ENCODE measurements at regions not wholly inside any gene's neighbourhood (a gene's known extent, or its start where the extent isn't known, plus 50 kb on each side); places are given as distances from the start of the nearest gene placed in this dataset.
"Not testable (repeated sequence)": the region's sequence is repeated elsewhere in the genome, so short reads cannot be mapped to it uniquely, and the experiment has no call there.

GRCh38 chr1:101587741-101588140 is 350.9 kb downstream of the S1PR1 start:
- no peaks in the 10 kb centered on the region for H3K4me1 Mint-ChIP-seq (ENCODE audit: unreplicated experiment)
- H3K27ac Mint-ChIP-seq, result no peak overlapping the region
- no peaks in the 10 kb centered on the region for H3K9me3 Mint-ChIP-seq
- peaks cover 4% of the 10 kb centered on the region for H3K27me3 Mint-ChIP-seq
- DNase-seq (ENCODE audit: extremely low spot score, unreplicated experiment), result no peak
- no peak for TF ChIP-seq CTCF (conservative IDR thresholded peaks at IDR 0.05)
- H3K36me3 Mint-ChIP-seq, result no peaks in the 10 kb centered on the region
- no peak overlapping the region for H3K4me3 Mint-ChIP-seq

- Mint-ChIP-seq H3K4me3 (no peak overlapping the region), H3K36me3 (no peaks in the 10 kb centered on the region), H3K27me3 (no peaks in the 10 kb centered on the region), H3K27ac (no peak overlapping the region), H3K9me3 (no peaks in the 10 kb centered on the region), H3K4me1 (ENCODE audit: unreplicated experiment) (no peaks in the 10 kb centered on the region)
- no peak for DNase-seq (ENCODE audit: extremely low spot score, unreplicated experiment)
- no peak for TF ChIP-seq CTCF (conservative IDR thresholded peaks at IDR 0.05)
Observed at GRCh38 chr1:101588677-101589076, 351.9 kb downstream of the S1PR1 start.

GRCh38 chr1:101592845-101593244 is 356.0 kb downstream of the S1PR1 start:
- Mint-ChIP-seq H3K4me3 (no peak overlapping the region), H3K9me3 (no peaks in the 10 kb centered on the region), H3K4me1 (ENCODE audit: unreplicated experiment) (no peaks in the 10 kb centered on the region), H3K27ac (no peak overlapping the region), H3K36me3 (no peaks in the 10 kb centered on the region), H3K27me3 (no peaks in the 10 kb centered on the region)
- no peak for DNase-seq (ENCODE audit: extremely low spot score, unreplicated experiment)
- TF ChIP-seq CTCF (conservative IDR thresholded peaks at IDR 0.05), result no peak

GRCh38 chr1:101595881-101596374 is 359.1 kb downstream of the S1PR1 start:
- no peaks in the 10 kb centered on the region for H3K27me3 Mint-ChIP-seq
- H3K4me3 Mint-ChIP-seq, result no peak overlapping the region
- H3K27ac Mint-ChIP-seq, result no peak overlapping the region
- TF ChIP-seq CTCF (conservative IDR thresholded peaks at IDR 0.05), result no peak
- H3K9me3 Mint-ChIP-seq, result no peaks in the 10 kb centered on the region
- H3K4me1 Mint-ChIP-seq (ENCODE audit: unreplicated experiment), result no peaks in the 10 kb centered on the region
- no peaks in the 10 kb centered on the region for H3K36me3 Mint-ChIP-seq
- no peak for DNase-seq (ENCODE audit: extremely low spot score, unreplicated experiment)

- H3K4me1 Mint-ChIP-seq (ENCODE audit: unreplicated experiment); DNase-seq (ENCODE audit: extremely low spot score, unreplicated experiment); H3K4me3 Mint-ChIP-seq; H3K36me3 Mint-ChIP-seq; H3K27ac Mint-ChIP-seq; H3K27me3 Mint-ChIP-seq; H3K9me3 Mint-ChIP-seq: not testable (repeated sequence)
Observed at GRCh38 chr1:101600615-101601014, 363.8 kb downstream of the S1PR1 start.

DNA sequence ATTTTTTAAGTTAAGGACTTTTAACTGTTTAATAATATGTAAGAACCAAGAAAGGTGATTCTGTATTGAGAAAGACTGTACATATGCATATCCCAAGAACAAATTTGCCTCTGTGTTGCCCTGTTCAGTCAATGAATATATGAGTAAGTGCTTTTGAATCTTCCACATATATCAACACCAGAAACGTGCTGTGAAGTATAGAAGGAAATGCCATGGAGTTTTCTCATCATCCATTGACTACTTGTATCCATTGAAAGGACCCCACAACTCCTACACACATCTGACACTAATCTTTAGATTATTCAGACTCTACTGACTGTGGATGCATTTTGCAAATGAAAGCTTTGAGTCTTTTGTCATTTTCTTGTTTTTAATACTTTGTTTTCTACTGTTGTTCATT is 366.9 kb downstream of the S1PR1 start:
- H3K27me3 Mint-ChIP-seq, result peaks cover 7% of the 10 kb centered on the region
- no peak for DNase-seq (ENCODE audit: extremely low spot score, unreplicated experiment)
- no peaks in the 10 kb centered on the region for H3K9me3 Mint-ChIP-seq
- H3K27ac Mint-ChIP-seq, result no peak overlapping the region
- no peak overlapping the region for H3K4me3 Mint-ChIP-seq
- no peaks in the 10 kb centered on the region for H3K36me3 Mint-ChIP-seq
- H3K4me1 Mint-ChIP-seq (ENCODE audit: unreplicated experiment), result no peaks in the 10 kb centered on the region
- TF ChIP-seq CTCF (conservative IDR thresholded peaks at IDR 0.05), result no peak
